ENCODE measurements at regions not wholly inside any gene's neighbourhood (a gene's known extent, or its start where the extent isn't known, plus 50 kb on each side); places are given as distances from the start of the nearest gene placed in this dataset.
A peak's percentile ranks its signal among the peaks of the same experiment; 100 is the strongest.
"Not testable (repeated sequence)": the region's sequence is repeated elsewhere in the genome, so short reads cannot be mapped to it uniquely, and the experiment has no call there.

GRCh38 chr3:191078913-191079312 is 120.1 kb upstream of the OSTN start:
- not testable (repeated sequence) for FAIRE-seq; DNase-seq (ENCODE audit: insufficient read length, low spot score)

- no peak for DNase-seq (ENCODE audit: insufficient read length, low spot score)
- FAIRE-seq = no peak
These were observed 122.0 kb upstream of the OSTN start for GRCh38 chr3:191076903-191077552.

- FAIRE-seq (no peak), DNase-seq (ENCODE audit: insufficient read length, low spot score) (no peak)
These were observed 124.5 kb upstream of the OSTN start for GRCh38 chr3:191074511-191074910.

- DNase-seq (ENCODE audit: insufficient read length, low spot score) = no peak
- no peak for FAIRE-seq
These were observed 128.2 kb upstream of the OSTN start for GRCh38 chr3:191070762-191071403.

GRCh38 chr3:191070201-191070600 is 128.8 kb upstream of the OSTN start:
- DNase-seq (ENCODE audit: insufficient read length, low spot score) (no peak), FAIRE-seq (no peak)

- DNase-seq (ENCODE audit: insufficient read length, low spot score) = no peak
- no peak for FAIRE-seq
These were observed 129.9 kb upstream of the OSTN start for GRCh38 chr3:191068946-191069813.

- no peak for FAIRE-seq
- DNase-seq (ENCODE audit: insufficient read length, low spot score) = no peak
These were observed 132.4 kb upstream of the OSTN start for GRCh38 chr3:191066669-191067068.

DNA sequence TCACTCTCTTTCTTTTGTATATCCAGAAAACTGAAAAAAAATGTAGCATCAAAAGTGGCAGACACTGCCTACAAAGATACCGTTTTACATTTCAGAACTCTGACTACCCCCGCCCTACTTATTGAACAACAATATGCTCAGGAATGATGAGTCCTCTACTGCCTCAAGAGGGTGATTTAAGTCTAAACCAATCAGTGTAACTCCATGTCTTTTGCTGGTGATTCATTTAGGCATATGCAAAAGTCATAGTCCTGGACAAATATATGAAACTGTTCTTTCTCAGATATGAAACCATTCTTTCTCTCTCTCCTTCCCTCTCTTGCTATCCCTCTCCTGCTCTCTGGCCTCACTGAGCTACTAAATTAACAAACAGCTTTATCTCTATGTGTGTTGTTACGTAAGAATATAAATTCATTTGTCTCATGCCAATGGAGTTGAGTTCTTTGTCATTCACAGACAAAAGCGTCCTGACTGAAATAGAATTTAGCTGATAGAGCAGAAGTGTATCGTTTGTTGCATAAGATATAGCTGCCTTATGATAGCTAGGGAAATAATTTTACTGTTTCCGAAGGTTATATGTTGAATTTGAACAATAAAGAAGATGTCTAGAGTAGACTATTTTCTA is 133.7 kb upstream of the OSTN start:
- DNase-seq (ENCODE audit: insufficient read length, low spot score) (no peak), FAIRE-seq (no peak)

DNA sequence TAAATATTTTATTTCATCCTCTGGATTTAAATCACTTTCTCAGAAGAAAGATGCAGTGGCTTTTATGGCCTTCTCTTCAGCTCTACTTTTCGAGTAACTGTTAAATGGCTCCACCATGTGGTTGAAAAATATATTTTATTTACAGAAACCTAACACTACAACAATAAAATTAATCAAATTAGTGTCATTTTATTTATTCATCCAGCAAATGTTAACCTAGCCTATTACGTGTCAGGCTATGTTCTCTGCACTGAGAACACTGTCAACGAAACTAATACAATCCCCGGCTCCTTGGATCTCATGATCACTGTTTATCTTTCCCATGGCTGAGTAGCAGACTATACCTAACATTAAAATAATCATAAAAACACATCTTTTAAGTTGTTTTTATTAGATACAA is 148.0 kb upstream of the OSTN start:
- DNase-seq (ENCODE audit: insufficient read length, low spot score) (no peak), FAIRE-seq (peak; percentile 56)

GRCh38 chr3:191047930-191048329 is 151.1 kb upstream of the OSTN start:
- DNase-seq (ENCODE audit: insufficient read length, low spot score) (no peak), FAIRE-seq (no peak)

GRCh38 chr3:191030929-191031328 is 168.1 kb upstream of the OSTN start:
- DNase-seq (ENCODE audit: insufficient read length, low spot score) (no peak), FAIRE-seq (no peak)

DNA sequence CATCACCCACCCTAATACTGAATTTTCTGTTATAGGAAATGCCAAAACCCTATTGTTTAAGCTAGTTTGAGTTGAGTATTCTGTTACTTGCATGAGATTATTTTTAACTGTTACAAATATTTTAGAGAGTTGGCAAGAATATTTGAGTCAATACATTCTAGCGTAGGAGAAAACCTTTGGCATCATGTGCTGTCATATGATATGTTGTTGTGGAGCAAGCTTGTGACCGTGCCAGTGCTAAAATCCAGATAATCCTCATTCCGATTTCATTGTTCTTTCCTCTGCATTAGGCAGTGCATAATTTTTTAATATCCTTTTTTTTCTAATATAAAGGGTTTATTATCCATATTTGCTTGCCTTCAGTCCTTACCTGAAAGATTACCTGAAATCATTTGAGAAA is 168.0 kb upstream of the GMNC start:
- FAIRE-seq = no peak
- DNase-seq (ENCODE audit: insufficient read length, low spot score) = no peak

- no peak for FAIRE-seq
- DNase-seq (ENCODE audit: insufficient read length, low spot score) = no peak
These were observed 164.3 kb upstream of the GMNC start for GRCh38 chr3:191026746-191027145.

DNA sequence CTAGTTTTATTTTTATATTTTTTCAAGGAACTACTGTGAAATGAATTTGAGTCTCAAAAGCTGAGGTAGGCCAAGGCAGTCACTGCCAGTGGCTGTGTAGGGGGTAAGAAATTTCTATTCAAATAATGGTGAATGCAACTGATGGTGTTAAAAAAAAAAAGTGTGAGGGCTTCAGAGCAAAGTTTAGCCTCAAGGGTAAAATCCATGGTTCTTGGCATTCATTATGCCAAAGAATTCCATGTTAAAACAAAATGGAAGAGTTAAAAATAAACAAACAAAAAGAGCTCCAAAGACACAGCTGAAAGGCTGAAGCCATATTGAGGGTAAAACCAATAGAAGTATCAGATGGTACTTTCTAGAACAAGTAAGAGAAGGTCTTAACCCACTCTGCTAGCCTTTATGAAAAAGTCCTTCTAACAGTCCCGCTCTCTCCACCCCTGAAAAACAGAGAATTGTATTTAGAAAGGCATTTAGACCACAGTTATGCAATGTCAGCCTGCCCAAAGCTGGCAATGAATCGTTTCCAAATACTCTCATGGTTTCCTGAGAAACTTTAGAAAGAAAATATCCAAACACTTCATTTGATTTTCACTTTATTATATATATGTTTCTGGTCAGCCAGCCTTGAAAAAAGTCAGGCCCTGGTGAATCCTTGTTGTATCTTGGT is 158.4 kb upstream of the GMNC start:
- FAIRE-seq (no peak), DNase-seq (ENCODE audit: insufficient read length, low spot score) (no peak)

DNA sequence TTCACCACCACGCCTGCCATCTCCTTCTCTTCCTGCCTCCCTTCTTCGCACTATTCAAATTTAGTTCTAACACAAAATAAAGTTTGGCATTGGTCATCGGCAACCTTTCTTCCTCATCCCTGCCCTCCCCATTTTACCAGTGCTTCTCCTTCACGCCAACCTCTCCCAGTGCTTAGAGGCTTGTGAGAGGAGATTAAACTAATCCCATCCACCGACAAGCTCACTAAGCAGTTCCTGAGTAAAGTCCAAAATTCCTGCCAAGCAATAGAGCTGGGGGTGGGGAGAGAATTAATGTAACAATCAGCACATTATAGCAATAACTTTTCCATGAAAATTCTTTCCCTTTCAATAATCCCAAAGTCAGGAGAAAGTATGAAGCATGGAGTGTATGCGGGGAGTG is 157.4 kb upstream of the GMNC start:
- DNase-seq (ENCODE audit: insufficient read length, low spot score) = no peak
- FAIRE-seq = no peak

DNA sequence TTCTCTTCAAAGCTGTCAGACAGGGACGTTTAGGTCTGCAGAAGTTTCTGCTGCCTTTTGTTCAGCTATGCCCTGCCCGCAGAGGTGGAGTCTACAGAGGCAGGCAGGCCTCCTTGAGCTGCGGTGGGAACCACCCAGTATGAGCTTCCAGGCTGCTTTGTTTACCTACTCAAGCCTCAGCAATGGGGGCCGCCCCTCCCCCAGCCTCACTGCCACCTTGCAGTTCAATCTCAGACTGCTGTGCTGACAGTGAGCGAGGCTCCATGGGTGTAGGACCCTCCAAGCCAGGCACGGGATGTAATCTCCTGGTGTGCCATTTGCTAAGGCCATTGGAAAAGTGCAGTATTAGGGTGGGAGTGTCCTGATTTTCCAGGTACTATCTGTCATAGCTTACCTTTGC is 153.5 kb upstream of the GMNC start:
- not testable (repeated sequence) for DNase-seq (ENCODE audit: insufficient read length, low spot score); FAIRE-seq

- DNase-seq (ENCODE audit: insufficient read length, low spot score) (no peak), FAIRE-seq (no peak)
These were observed 145.6 kb upstream of the GMNC start for GRCh38 chr3:191008074-191008473.

DNA sequence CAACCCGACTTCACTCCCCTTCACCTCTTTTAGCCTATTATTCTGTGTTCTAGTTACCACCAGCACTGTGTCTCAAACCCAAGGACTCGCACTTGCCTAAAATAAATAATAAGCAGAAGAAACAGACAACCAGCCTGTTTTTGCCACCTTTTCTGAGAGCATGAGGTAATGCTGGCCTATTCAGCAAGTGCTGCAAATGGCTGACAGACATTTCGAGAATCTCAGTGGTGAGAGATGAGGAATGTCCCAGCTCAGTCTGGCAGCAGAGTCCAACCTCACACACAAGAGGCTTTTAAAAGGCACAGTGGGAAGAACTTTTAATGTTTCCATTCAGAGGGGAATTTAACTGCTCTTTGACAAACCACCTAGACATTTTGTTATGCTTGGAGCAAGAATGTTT is 143.3 kb upstream of the GMNC start:
- FAIRE-seq (no peak), DNase-seq (ENCODE audit: insufficient read length, low spot score) (no peak)

DNA sequence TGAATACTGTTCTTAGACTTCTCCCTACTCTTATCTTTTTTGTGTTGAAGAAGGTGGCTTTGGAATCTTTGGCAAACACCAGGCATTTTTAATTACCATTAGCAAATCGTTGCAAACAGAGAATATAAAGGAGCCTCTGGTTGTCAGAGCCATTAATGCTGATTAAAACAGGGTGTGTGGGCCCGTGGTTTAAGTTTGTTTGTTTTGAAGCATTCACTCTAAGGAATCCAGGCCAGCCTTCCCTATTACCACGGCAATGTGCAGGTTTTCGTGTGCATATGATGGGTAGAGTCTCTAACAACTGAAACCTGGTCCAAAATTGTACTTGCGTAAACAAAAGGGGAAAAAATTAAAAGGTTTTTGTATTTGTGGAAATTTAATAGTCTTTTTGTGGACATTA is 141.2 kb upstream of the GMNC start:
- DNase-seq (ENCODE audit: insufficient read length, low spot score) (no peak), FAIRE-seq (no peak)

DNA sequence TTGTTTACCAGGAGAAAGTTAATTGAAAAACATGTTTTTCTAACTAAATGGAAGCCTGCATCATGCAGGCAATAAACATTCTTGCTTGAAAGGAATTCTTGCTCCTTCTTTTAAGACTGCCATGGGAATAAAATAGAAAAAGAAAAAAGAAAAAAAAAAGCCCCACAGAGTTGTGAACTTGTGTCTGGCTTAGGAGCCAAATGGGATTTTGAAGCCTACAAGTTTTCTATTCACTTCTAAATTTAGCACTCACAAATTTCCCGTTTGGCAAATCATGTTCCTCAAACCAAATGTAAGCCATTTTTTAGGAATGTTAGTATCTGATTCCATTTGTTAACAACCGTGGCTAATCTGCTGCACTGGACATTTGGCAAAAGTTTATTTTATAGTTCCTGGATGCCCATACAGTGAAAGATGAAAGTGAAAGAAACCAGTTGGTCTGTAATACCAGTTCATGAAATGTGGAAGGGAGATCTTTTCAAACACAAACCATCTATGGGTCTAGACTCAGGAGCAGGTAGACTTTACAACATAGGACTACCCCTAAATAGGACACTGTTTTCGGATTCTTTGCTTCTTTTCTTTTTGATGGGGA is 133.8 kb upstream of the GMNC start:
- DNase-seq (ENCODE audit: insufficient read length, low spot score) (no peak), FAIRE-seq (no peak)

All from GM19239 (cell line).